HG02571 (cell line): ENCODE measurements at regions not wholly inside any gene's neighbourhood (a gene's known extent, or its start where the extent isn't known, plus 50 kb on each side); places are given as distances from the start of the nearest gene placed in this dataset.

ENCODE experiments used
- ATAC-seq: cut with Tn5 transposase; IDR thresholded peaks from one replicate; pipeline ENCODE4 v1.9.1; 2021; ENCODE audit warnings: mild to moderate bottlenecking, moderate library complexity; ENCODE audit not compliant: unreplicated experiment

DNA sequence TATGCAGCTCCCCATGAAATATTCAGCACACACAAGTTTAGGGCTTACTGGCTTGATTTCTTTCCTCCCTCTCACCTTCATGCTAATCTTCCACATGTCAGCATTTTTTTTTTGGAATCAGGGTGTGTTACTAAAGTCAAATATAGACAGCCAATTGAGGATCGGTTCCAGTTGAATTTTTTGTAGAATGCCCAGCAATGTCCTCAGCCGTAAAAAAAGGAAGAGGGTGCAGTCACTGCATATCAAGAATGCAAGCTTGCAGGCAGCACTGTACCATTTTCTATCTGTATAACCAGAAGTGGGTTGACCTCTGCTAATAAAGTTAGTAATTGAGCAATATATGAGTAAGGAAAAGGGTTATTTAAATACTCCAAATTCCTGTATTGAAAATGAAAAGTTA, 51.4 kb upstream of the CHMP2B start:
- no peak for ATAC-seq

DNA sequence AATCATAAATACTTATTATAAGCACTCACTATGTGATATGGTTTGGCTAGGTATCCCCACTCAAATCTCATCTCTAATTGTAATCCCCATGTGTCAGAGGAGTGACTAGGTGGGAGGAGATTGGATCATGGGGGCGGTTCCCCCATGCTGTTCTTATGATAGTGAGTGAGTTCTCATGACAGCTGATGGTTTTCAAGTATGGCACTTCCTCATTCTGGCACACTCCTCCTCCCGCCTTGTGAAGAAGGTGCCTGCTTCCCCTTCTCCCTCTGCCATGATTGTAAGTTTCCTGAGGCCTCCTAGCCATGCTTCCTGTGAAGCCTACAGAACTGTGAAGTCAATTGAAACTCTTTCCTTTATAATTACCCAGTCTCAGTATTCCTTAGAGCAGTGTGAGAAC, 53.3 kb upstream of the CHMP2B start:
- no peak for ATAC-seq

DNA sequence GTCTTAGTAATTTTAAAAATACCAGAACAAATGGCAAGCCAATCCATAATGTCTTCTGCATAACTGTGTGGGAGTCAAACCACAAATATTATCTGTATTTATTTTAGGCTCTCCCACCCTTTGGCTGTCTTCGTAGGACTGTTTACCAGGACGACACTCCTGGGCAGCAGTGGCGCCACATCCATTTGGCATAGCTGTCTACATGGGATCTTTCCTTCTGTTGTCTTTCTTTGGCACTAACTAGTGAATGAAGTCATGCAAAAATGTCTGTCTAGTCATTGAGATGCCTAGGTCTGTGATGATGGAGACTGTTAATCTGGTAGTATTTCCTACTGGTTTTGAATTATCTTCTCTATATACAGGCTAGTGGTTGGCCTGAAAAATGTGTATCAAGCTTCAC, 54.0 kb upstream of the CHMP2B start:
- ATAC-seq: no peak

DNA sequence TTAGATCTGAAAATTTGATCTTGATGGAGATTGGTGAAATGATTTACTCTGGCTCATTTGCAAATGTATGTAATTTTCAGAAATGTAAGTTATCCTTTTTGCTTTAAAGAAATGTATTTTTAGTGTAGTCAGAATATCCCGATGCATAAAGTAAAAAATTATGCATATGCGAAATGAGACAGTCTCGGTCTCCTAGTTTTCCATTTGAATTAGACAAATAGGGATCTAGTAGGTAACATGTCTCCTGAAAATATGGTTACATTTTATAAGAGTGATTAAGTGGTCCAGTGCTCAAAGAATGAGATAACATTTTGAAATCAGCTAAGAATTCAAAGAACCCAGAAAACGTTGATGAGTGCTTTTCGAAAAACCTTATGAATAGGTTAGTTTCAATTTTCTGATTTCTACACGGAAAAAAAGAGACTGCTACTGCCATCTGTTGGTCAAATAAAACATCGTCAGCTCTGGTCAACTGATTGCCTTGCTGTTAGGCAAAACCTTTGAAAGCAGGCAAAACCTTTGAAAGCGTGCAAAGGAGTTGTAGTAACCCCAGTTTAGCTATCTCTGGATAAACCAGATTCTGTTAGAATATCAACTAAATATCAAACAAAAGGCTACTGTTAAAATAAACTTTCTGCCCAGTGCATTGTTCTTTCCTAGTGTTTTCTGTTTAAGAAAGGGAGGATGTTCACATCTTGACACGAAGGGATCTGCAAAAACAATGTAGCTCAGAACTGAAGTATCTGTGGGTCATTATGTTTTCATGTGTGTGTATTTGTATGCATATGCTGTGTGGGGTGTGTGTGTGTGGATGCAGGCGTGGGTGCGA, 59.3 kb upstream of the CHMP2B start:
- peak; percentile 68 for ATAC-seq

DNA sequence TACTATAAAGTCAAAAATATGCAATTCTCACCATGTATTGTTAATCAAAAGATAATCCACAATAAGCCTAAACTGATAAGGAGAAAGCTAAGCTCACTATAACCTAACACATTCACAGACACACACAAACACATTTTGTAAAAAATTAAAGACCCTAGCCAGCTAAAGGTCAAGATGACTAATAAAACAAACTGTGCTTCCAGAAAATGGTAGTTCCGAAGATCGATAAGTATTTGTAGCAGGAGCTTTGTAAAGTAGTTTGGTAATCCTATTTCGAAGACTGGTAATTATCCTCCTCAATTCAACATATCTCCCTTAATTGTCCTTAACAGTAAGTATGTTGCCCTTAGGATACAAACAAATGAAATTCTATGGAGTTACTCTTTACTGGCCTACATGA, 62.9 kb upstream of the CHMP2B start:
- no peak for ATAC-seq

DNA sequence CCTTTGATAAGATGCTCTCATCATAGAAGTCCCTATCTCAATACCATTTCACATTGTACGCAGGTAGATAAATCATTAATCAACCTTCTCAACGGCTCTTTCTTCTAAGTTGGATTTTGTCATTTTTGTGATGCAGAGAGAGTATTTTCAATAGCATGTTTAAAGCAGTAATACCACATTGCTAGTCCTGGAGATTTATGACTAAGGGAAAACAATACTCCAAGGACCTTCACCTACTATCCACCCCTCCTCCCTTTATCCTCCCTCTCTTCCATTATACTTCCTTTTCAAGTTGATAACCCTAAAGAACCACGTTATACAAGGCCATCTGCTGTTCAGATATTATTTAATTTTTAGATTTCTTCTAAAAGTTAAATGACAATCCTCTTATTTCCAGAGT, 65.3 kb upstream of the CHMP2B start:
- no peak for ATAC-seq

DNA sequence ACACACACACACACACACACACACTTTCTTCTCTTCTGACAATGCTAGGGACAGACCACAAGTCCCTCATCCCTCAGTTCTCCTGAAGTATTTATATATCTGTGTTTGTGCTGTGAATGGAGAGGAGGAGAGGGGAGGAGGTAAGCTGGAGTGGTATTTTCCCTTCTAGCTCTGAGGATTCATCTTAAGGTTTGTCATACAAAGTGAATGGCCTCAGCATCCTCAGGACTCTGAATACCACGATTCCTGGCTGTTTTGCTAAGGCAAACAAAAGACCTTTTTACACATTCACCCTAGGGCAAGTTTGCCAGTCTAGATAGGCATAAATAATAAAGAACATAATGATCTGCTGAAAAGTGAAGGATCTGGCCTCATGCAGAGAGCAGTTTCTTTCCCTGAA, 65.7 kb upstream of the CHMP2B start:
- no peak for ATAC-seq

DNA sequence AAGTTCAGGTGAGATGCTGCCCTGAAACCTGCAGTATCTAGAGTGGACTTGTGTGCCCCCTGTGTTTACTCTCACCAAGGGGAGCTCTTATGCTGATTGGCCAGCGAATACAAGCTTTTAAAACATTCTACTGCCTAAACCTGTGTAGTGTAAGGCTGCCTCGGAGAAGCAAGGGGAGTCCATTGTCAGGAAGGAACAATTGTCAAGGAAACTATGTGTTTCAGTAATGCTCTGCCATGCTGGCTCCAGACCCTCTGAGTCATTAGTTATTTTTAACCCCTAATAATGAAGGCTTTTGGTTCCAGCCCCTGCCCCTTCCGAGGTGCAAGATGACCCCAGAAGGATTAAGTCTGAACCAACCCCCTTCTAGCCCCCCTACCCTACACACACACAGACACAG, 66.1 kb upstream of the CHMP2B start:
- ATAC-seq: no peak

DNA sequence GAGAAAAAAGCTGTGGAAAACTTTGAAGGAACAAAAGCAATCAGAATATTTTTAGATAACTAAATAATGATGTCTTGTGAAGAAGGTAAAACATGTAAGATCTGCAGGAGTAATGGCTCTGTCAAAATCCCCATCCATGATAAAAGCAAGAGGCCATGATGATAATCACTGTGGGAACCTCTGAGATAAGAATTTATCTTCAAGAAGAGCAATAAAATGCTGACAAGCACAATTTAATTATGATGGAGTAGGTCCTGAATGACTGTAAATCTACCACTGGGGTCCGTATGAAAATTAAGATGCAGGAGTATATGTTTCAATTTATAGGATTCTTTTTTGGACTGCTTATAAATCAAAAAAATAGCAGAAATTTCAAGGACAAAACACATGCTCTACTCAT, 68.3 kb upstream of the CHMP2B start:
- ATAC-seq: no peak

DNA sequence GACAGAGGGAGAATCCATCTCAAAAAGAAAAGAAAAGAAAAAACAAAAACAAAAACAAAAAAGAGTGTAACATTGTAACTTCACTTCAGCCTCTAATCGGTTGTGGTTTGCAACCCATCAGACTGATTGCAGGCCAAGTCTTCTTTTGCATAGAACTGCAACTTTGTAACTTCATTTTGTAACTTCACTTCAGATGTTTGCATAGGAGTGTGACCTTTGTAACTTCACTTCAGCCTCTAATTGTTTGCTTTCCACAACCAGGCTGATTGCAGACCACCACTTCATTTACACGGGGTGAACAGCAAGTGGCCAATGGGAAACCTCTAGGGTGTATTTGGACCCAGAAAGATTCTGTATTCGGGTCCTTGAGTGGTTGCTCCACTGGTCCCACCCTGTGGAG, 79.1 kb upstream of the CHMP2B start:
- ATAC-seq: no peak

DNA sequence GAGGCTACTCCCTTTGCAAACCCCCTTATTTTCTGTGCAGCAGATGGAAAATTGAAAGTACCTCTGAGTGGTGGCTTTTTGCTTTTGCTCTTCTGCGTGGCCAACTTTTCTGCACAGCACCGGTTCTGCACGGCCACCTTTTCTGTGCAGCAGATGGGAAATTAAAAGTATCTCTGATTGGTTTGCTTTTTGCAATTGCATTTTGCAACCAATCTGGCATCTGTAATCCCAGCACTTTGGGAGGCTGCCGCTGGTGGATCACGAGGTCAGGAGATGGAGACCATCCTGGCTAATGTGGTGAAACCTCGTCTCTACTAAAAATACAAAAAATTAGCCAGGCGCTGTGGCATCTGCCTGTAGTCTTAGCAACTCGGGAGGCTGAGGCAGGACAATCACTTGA, 79.5 kb upstream of the CHMP2B start:
- no peak for ATAC-seq

DNA sequence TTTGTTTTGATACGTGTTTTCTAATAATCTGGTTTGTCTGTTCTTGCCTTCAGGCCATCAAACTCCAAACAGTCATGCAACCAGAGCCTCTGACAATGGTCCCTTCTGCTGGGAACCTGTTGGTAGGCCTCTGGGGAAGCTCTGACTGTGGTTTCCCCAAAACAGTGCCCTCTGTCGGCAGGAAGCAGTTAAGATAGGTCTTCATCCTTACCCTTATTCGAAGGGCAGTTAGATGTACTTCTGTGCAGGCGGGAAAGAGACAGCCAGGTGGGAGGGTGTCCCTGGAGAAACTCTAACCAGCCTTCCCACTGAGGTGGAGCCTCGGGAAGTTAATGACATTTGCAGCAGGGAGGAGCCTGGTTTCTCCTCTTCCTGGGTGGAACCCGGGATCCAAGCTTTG, 81.6 kb upstream of the CHMP2B start:
- ATAC-seq: no peak

DNA sequence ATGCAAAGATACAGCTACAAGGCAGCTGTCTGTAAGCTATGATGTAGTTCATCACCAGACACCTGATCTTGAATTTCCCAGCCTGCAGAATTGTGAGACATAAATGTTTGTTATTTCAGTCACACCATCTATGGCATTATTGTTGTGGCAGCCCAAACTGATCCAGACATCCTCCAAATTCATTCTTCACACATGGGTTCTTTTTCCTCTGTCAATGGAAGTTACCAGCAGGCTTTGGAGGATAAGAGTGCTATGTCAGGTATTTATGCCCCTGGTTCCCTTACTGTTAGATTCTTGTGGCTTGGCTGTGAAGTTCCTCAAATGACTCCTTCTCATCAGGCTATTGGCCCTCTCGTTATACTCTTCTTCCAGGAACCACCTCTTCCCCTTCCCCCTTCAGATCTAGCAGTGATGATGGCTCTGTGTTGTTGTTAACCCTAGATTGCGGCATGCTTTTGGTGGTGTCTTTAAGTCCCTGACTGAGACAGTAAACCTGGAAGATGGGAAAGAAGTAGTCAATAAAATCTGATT, 91.0 kb upstream of the CHMP2B start:
- no peak for ATAC-seq

DNA sequence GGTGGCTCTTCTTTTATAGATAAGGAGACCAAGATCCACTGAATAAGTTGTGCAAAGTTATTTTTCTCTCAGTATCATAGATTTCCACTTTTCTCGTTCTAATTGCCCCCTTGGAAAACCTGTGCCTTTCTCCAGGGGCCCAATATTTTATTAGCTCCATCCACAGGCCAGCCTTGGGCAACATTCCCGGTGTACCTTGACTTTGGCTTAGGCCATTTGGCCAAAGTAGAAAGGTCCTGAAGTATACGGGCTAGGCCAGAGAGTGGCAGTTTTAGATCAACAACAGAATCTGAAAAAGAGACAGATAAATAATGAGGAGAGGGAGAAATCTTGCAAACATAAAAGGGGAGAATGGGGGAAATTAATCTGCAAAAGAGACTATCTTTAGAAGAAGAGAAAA, 91.7 kb upstream of the CHMP2B start:
- no peak for ATAC-seq

DNA sequence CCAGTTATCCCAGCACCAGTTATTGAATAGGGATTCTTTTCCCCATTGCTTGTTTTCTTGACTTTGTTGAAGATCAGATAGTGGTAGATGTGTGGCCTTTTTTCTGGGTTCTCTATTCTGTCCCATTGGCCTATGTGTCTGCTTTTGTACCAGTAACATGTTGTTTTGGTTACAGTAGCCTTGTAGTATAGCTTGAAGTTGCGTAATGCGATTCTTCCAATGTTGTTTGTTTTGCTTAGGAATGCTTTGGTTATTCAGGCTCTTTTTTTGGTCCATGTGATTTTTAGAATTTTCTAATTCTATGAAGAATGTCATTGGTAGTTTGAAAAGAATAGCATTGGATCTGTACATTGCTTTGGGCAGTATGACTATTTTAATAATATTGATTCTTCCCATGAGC, 94.3 kb upstream of the CHMP2B start:
- no peak for ATAC-seq

DNA sequence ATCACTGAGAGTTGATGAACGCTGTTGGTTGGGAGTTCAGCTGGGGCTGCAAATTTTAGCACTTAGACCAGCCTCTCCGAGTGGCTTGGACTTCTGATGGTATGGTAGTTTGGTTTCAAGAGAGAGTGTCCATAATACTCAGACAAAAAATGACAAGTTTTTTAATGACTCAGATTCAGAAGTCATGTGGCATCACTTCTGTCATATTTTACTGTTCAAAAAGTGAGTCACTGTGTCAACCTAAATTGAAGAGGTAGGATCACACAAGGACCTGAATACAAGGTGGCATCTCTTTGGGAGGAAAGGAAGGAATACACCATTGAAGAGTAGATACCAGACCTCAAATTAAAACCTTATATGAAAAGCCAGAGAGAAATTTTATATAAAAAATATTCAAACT, 99.1 kb upstream of the CHMP2B start:
- no peak for ATAC-seq

DNA sequence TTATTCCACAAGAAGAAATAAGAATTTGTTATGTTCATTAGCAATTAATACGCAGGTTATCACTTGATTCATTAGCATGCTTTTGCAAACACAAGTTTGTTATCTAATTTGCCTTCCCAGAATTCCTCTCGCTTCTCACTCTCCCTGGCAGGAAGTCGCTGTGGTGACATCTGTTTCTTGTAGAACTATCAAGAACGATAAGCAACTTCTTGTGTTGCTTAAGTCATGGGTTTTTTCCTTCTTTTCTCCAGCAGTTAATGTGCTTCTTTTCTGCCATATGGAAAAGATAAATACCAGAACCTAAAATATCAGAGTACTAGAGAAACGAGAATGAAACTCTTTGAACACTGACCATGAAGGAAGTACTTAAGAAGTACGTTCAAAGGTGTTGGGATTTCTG, 99.8 kb upstream of the CHMP2B start:
- no peak for ATAC-seq

DNA sequence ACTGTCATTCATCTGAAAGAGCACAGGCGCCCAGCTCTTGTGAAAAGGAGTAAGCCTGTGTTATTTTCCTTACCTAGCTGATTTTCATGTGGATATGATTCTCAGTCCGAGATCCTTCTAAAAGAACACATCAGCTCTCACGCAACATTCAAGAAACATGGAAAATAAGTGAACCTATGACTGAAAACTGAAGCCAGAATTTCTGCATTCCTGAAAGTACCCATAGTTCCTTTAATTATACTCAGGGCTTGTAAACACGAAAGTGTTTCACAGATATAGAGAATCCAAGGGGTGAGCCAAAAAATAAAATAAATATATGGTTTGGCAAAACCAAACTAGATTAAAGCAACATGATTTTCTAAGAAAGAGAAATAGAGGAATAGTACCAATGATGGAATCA, 100.8 kb upstream of the CHMP2B start:
- no peak for ATAC-seq

DNA sequence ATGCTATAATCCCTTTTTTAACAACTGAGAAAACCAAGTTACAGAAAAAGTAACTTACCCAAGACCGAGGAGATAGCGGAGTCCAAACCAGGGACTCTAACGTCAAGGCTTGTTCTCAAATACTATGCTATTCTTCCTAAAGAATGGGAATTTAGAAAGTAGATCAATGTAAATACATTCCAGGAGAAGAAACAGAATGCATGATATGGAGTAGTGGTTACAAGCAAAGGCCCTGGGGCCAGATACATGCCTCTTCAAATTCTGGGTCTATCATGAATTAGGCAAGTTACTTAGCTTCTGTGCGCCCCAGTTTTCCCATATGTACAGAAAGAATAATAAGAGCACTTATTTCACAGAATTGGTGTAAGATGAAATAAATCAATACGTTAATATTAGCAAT, 102.0 kb upstream of the CHMP2B start:
- no peak for ATAC-seq

DNA sequence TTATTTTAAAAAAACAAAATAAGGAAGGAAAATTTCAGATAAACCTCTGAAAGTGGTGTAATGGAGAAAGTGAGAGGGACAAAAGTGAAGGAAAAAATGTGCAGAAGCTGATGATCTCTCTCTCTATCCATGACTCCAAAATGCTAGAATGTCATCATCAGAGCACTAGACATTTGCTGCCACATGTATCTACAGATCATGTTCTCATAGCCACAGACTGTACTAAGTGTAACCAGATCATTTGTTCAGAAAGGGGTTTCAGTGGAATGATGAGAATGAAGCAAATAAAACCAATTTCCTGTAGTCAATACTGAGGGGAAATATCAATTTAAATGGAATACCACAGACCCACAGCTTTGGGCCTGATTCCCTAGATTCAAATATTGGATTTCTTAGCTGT, 104.3 kb upstream of the CHMP2B start:
- no peak for ATAC-seq

DNA sequence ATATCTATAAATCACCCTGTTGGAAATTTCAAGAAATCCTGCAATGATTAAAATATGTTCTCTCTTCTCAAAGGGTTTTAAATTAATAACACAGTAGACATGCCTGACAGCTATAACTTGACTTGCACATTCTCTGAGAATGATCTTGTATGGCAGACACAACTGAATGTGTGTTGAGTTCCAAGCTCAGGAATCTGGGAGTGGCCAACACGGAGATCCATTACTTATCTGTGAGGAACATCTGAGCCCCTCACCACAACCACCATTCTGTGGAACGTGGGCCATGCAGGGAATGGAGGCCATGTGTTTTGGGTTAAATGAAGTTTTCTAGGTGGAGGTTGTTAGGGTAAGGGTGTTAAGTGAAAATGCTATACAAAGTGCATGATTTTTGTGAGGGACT, 105.3 kb upstream of the CHMP2B start:
- no peak for ATAC-seq

DNA sequence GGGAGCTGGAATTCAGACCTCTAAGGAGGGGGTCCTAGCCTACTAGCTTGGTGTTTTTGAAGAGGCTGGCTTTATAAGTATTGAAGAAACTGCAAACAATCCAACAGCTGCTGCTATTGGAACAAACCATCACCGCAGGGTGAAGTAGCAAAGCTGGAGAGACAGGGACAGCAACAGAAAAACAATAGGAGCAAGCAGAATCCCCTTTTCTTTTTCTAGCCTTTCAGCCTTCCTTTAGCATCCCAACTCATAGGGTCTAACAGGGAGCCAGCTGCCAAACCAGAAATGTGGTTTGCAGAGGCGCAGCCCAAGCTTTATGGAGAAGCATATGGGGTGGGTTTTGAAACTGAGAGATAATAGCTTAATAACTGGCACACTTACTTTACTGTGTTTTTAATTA, 106.2 kb upstream of the CHMP2B start:
- ATAC-seq: no peak

DNA sequence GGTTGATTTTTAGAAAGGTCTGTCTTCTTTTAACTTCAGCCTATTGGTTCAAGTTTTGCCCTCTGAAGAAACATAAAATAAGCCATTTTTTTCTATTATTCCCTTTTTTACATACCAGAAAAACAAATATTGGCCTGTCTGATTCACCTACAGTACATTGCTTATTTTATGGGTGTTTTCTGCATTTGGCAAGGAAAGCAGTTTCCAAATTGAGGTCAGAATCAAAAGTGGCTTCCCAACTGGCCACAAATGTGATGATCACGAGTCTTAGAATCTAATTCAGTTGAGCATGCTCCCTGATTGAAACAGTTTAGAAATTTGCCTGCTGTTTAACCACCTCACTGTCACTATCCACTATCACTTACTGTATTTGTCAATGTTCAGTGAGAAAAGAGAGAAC, 106.9 kb upstream of the CHMP2B start:
- ATAC-seq: no peak
